Activated CD4-positive, alpha-beta T cell treated with anti-CD3 and anti-CD28 coated beads, Interleukin-2, amount 10 ng/mL, durations not matched to agents 24 days and 14 days (primary cell): ENCODE measurements at regions not wholly inside any gene's neighbourhood (a gene's known extent, or its start where the extent isn't known, plus 50 kb on each side); places are given as distances from the start of the nearest gene placed in this dataset.

Source experiments
- DNase-seq: peaks from one replicate; pipeline ENCODE4 v3.0.0; 2022
- H3K27ac Mint-ChIP-seq: one replicate; pipeline ENCODE4 v1.8.0; 2022; ENCODE audit warnings: mild to moderate bottlenecking, mixed read lengths
- H3K27me3 Mint-ChIP-seq: one replicate; pipeline ENCODE4 v1.8.0; 2022; ENCODE audit warnings: mixed read lengths
- H3K36me3 Mint-ChIP-seq: one replicate; pipeline ENCODE4 v1.8.0; 2022; ENCODE audit warnings: low read depth, mild to moderate bottlenecking, mixed read lengths
- H3K4me1 Mint-ChIP-seq: one replicate; pipeline ENCODE4 v1.8.0; 2021; ENCODE audit warnings: mixed read lengths
- H3K4me3 Mint-ChIP-seq: one replicate; pipeline ENCODE4 v1.8.0; 2022; ENCODE audit warnings: mild to moderate bottlenecking, moderate library complexity, mixed read lengths
- H3K9me3 Mint-ChIP-seq: one replicate; pipeline ENCODE4 v1.8.0; 2021; ENCODE audit warnings: mixed read lengths
- intact Hi-C: fragments of 100-400 bp; cut with micrococcal nuclease; formaldehyde crosslinking; loops from one replicate; pipeline ENCODE4 v1.15.1; 2023

- H3K27me3 Mint-ChIP-seq: no peaks in the 10 kb centered on the region
- intact Hi-C loops: no loop called here
- no peaks in the 10 kb centered on the region for H3K4me1 Mint-ChIP-seq
- H3K9me3 Mint-ChIP-seq: peaks cover 19% of the 10 kb centered on the region
- DNase-seq: no peak
- H3K36me3 Mint-ChIP-seq: no peaks in the 10 kb centered on the region
- no peak overlapping the region for H3K27ac Mint-ChIP-seq
- no peak overlapping the region for H3K4me3 Mint-ChIP-seq
Observed at GRCh38 chr16:35221482-35222185, 1762.2 kb downstream of the TP53TG3F start.

- H3K27me3 Mint-ChIP-seq: no peaks in the 10 kb centered on the region
- H3K27ac Mint-ChIP-seq: no peak overlapping the region
- no peaks in the 10 kb centered on the region for H3K36me3 Mint-ChIP-seq
- H3K9me3 Mint-ChIP-seq: no peaks in the 10 kb centered on the region
- H3K4me1 Mint-ChIP-seq: no peaks in the 10 kb centered on the region
- no peak for DNase-seq
- intact Hi-C loops: no loop called here
- H3K4me3 Mint-ChIP-seq: no peak overlapping the region
Observed at GRCh38 chr16:35234679-35235078, 1775.3 kb downstream of the TP53TG3F start.

GRCh38 chr16:35239561-35239960, 1780.1 kb downstream of the TP53TG3F start:
- no peak for DNase-seq
- Mint-ChIP-seq H3K27ac (no peak overlapping the region), H3K9me3 (peaks cover 8% of the 10 kb centered on the region), H3K27me3 (no peaks in the 10 kb centered on the region), H3K4me3 (no peak overlapping the region), H3K4me1 (no peaks in the 10 kb centered on the region), H3K36me3 (no peaks in the 10 kb centered on the region)
- intact Hi-C loops: no loop called here

GRCh38 chr16:35249051-35249450, 1789.6 kb downstream of the TP53TG3F start:
- no peak for DNase-seq
- Mint-ChIP-seq H3K36me3 (no peaks in the 10 kb centered on the region), H3K27me3 (no peaks in the 10 kb centered on the region), H3K27ac (no peak overlapping the region), H3K4me3 (no peak overlapping the region), H3K4me1 (no peaks in the 10 kb centered on the region), H3K9me3 (peaks cover 11% of the 10 kb centered on the region)
- intact Hi-C loops: no loop called here

GRCh38 chr16:35252356-35252936, 1793.0 kb downstream of the TP53TG3F start:
- H3K4me3 Mint-ChIP-seq: no peak overlapping the region
- no peaks in the 10 kb centered on the region for H3K27me3 Mint-ChIP-seq
- intact Hi-C loops: no loop called here
- no peak for DNase-seq
- H3K36me3 Mint-ChIP-seq: no peaks in the 10 kb centered on the region
- H3K27ac Mint-ChIP-seq: no peak overlapping the region
- H3K9me3 Mint-ChIP-seq: peaks cover 21% of the 10 kb centered on the region
- no peaks in the 10 kb centered on the region for H3K4me1 Mint-ChIP-seq

- Mint-ChIP-seq H3K36me3 (no peaks in the 10 kb centered on the region), H3K4me3 (no peak overlapping the region), H3K4me1 (no peaks in the 10 kb centered on the region), H3K9me3 (peaks cover 25% of the 10 kb centered on the region), H3K27ac (no peak overlapping the region), H3K27me3 (no peaks in the 10 kb centered on the region)
- intact Hi-C loops: no loop called here
- DNase-seq: peak; percentile 16
Observed at GRCh38 chr16:35255186-35255803, 1795.9 kb downstream of the TP53TG3F start.

GRCh38 chr16:35255816-35256215, 1796.4 kb downstream of the TP53TG3F start:
- intact Hi-C loops: no loop called here
- no peaks in the 10 kb centered on the region for H3K4me1 Mint-ChIP-seq
- H3K27me3 Mint-ChIP-seq: no peaks in the 10 kb centered on the region
- H3K36me3 Mint-ChIP-seq: no peaks in the 10 kb centered on the region
- peak; percentile 6 for DNase-seq
- peaks cover 25% of the 10 kb centered on the region for H3K9me3 Mint-ChIP-seq
- no peak overlapping the region for H3K27ac Mint-ChIP-seq
- no peak overlapping the region for H3K4me3 Mint-ChIP-seq

DNA sequence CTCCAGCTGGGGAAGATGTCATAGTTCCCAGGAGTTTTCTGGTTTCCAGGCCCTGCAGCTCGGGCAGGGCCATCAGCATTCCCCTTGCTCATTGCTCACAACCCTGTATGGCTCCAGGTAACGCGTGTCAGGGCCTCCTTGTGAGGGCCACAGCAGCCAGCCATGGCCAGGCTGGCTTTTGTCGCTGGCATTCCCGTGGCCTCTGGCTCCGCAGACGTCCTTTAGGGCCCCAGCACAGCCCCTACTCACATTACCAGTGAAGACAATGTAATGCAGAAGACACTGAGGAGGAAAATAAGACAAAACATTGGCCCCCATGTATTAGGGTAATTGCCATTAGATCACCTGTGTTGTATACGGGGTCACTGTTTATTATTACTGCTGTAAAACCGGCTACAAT, 1799.0 kb downstream of the TP53TG3F start:
- intact Hi-C loops: no loop called here
- Mint-ChIP-seq H3K36me3 (no peaks in the 10 kb centered on the region), H3K4me1 (no peaks in the 10 kb centered on the region), H3K27ac (no peak overlapping the region), H3K4me3 (no peak overlapping the region), H3K27me3 (no peaks in the 10 kb centered on the region), H3K9me3 (peaks cover 28% of the 10 kb centered on the region)
- peak; percentile 7 for DNase-seq

DNA sequence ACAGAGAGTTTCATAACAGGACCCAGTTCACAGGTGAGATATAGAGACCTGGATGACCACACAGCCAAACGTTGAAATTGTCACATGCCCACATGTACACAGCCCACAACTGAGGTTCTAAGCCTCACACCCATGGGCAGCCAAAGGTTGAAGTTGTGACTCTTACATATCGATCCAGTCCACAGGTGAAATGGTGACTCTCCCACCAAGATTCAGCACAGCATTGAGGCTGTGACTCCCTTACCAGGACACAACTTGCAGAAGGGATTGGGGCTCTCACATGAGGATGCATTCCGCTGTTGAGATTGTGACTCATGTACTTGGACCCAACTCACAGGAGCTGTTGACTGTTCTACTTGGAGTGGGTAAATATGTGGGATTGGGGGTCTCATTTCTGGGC, 1836.4 kb downstream of the TP53TG3F start:
- DNase-seq: no peak
- H3K4me1 Mint-ChIP-seq: no peaks in the 10 kb centered on the region
- intact Hi-C loops: no loop called here
- H3K9me3 Mint-ChIP-seq: peaks cover 14% of the 10 kb centered on the region
- no peaks in the 10 kb centered on the region for H3K27me3 Mint-ChIP-seq
- H3K4me3 Mint-ChIP-seq: no peak overlapping the region
- no peaks in the 10 kb centered on the region for H3K36me3 Mint-ChIP-seq
- no peak overlapping the region for H3K27ac Mint-ChIP-seq

DNA sequence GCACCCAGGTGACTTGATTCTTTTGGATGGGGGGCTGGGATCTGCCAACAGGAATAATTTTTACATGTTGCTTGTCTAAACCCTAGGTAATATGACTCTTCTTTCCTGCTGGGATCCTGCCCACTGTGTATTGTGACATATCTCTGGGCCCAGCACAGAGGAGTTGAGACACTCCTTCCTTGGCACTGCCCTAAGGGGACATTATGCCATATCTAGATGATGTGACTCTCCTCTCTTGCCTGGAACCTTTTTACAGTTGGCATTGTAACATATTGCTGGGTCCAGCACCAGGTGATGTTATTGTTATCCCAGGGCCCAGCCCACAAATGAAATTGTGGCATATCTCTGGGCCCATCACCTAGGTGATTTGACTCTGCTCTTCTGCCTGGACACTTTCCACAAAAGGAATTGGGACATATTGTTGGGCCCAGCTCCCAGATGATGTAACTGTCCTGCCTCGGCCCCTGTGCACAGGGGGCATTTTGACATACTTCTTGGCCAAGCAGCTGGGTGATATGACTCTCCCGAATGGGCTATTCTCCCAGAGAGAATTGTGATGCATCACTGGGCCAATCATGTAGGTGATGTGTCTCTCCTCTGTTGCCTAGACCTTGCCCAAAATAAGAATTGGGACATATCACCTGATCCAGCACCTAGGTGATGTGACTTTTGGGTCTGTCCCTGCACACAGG, 1837.7 kb downstream of the TP53TG3F start:
- no peak overlapping the region for H3K27ac Mint-ChIP-seq
- intact Hi-C loops: no loop called here

GRCh38 chr16:35298460-35299243, 1839.2 kb downstream of the TP53TG3F start:
- intact Hi-C loops: no loop called here
- Mint-ChIP-seq H3K9me3 (peaks cover 17% of the 10 kb centered on the region), H3K4me1 (no peaks in the 10 kb centered on the region), H3K36me3 (no peaks in the 10 kb centered on the region), H3K27me3 (no peaks in the 10 kb centered on the region), H3K27ac (no peak overlapping the region), H3K4me3 (no peak overlapping the region)
- DNase-seq: no peak

More for the DNA sequence above, 1837.7 kb downstream of the TP53TG3F start:
- DNase-seq: no peak
- Mint-ChIP-seq H3K4me1 (no peaks in the 10 kb centered on the region), H3K27me3 (no peaks in the 10 kb centered on the region), H3K4me3 (no peak overlapping the region), H3K36me3 (no peaks in the 10 kb centered on the region), H3K9me3 (peaks cover 14% of the 10 kb centered on the region)

DNA sequence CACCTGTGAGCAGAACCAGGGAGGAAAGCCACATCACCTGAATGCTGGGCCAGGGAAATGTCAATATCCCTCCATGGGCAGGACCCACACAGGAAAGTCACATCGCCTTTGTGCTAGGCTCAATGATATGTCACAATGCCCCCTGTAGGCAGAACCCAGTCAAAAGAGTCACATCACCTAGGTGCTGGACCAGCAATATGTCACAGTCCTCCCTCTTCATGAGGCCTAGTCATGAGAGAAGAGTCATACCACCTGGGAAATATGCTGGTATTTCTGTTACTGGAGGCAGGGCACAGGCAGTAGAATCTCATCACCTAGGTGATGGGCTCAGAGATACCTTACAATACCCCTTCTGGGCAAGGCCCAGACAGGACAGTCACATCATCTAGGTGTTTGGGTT, 1843.4 kb downstream of the TP53TG3F start:
- intact Hi-C loops: no loop called here
- DNase-seq: peak; percentile 27
- Mint-ChIP-seq H3K27ac (no peak overlapping the region), H3K4me1 (no peaks in the 10 kb centered on the region), H3K9me3 (peaks cover 17% of the 10 kb centered on the region), H3K4me3 (no peak overlapping the region), H3K27me3 (no peaks in the 10 kb centered on the region), H3K36me3 (no peaks in the 10 kb centered on the region)

GRCh38 chr16:35305476-35305875, 1846.1 kb downstream of the TP53TG3F start:
- intact Hi-C loops: no loop called here
- no peak for DNase-seq
- Mint-ChIP-seq H3K4me1 (no peaks in the 10 kb centered on the region), H3K36me3 (no peaks in the 10 kb centered on the region), H3K9me3 (peaks cover 10% of the 10 kb centered on the region), H3K27me3 (no peaks in the 10 kb centered on the region), H3K27ac (no peak overlapping the region), H3K4me3 (no peak overlapping the region)
